GM23338 (cell line): ENCODE measurements at regions not wholly inside any gene's neighbourhood (a gene's known extent, or its start where the extent isn't known, plus 50 kb on each side); places are given as distances from the start of the nearest gene placed in this dataset.

Experiments used
- CREB1 ChIP-seq: fragments of 250-450 bp; sonication (Bioruptor Pico); IDR thresholded peaks from 2 replicates; pipeline ENCODE4 v1.5.0; 2020; ENCODE audit warnings: low read depth, mild to moderate bottlenecking, moderate library complexity
- CTCF ChIP-seq, 2 experiments: fragments of 200-600 bp in 1 of 2; sonication (generic) in 1 of 2; conservative IDR thresholded peaks; 2 replicates each; pipeline versions ENCODE4 v1.5.1 to v1.6.1; 2016 to 2017; ENCODE audit warnings: antibody characterized with exemption in 2 of 2, low read depth in 2 of 2, mild to moderate bottlenecking in 2 of 2, moderate library complexity in 1 of 2
- ETS1 ChIP-seq: IDR thresholded peaks from 2 replicates; pipeline ENCODE4 v1.6.1; 2016; ENCODE audit warnings: antibody characterized with exemption
- EZH2 ChIP-seq: fragments of 200-600 bp; sonication (generic); IDR thresholded peaks from one replicate; pipeline ENCODE4 v1.8.0; 2017; ENCODE audit warnings: antibody characterized with exemption, mild to moderate bottlenecking, low read depth; ENCODE audit not compliant: unreplicated experiment
- EZH2phosphoT487 ChIP-seq: fragments of 200-600 bp; sonication (generic); IDR thresholded peaks from one replicate; pipeline ENCODE4 v1.8.1; 2018; ENCODE audit warnings: antibody characterized with exemption; ENCODE audit not compliant: unreplicated experiment
- JUNB ChIP-seq: IDR thresholded peaks from one replicate; pipeline ENCODE4 v1.6.1; 2016; ENCODE audit warnings: antibody characterized with exemption; ENCODE audit not compliant: unreplicated experiment
- NANOG ChIP-seq: IDR thresholded peaks from 2 replicates; pipeline ENCODE4 v1.6.1; 2016; ENCODE audit warnings: antibody characterized with exemption, borderline replicate concordance
- POLR2AphosphoS5 ChIP-seq: IDR thresholded peaks from 2 replicates; pipeline ENCODE4 v1.6.1; 2016; ENCODE audit warnings: antibody characterized with exemption, low read depth
- REST ChIP-seq: IDR thresholded peaks from one replicate; pipeline ENCODE4 v1.6.1; 2018; ENCODE audit warnings: antibody characterized with exemption; ENCODE audit not compliant: unreplicated experiment
- STAT1 ChIP-seq: IDR thresholded peaks from one replicate; pipeline ENCODE4 v1.6.1; 2016; ENCODE audit warnings: antibody characterized with exemption; ENCODE audit not compliant: unreplicated experiment
- ZNF114 ChIP-seq: fragments of 250-450 bp; sonication (Bioruptor Pico); IDR thresholded peaks from 2 replicates; pipeline ENCODE4 v1.5.0; 2020; ENCODE audit warnings: mild to moderate bottlenecking, moderate library complexity
- ZNF331 ChIP-seq: fragments of 250-450 bp; sonication (Bioruptor Pico); IDR thresholded peaks from 2 replicates; pipeline ENCODE4 v1.5.0; 2020; ENCODE audit warnings: low read depth, mild to moderate bottlenecking, moderate library complexity
- ZNF462 ChIP-seq: fragments of 250-450 bp; sonication (Bioruptor Pico); IDR thresholded peaks from 2 replicates; pipeline ENCODE4 v1.5.0; 2020; ENCODE audit warnings: mild to moderate bottlenecking, moderate library complexity

- no peak for TF ChIP-seq EZH2
- TF ChIP-seq CTCF (conservative IDR thresholded peaks at IDR 0.05; ENCODE audit: low read depth in 2 of 2), result no peak
- TF ChIP-seq REST, result no peak
- no peak for TF ChIP-seq POLR2AphosphoS5
- no peak for TF ChIP-seq ZNF331 (CRISPR knock-in tag)
- no peak for TF ChIP-seq ETS1
- TF ChIP-seq ZNF114 (CRISPR knock-in tag), result no peak
- TF ChIP-seq EZH2phosphoT487, result no peak
- no peak for TF ChIP-seq CREB1
- no peak for TF ChIP-seq JUNB
- no peak for TF ChIP-seq NANOG
- TF ChIP-seq ZNF462 (CRISPR knock-in tag), result no peak
- TF ChIP-seq STAT1, result no peak
Measured at GRCh38 chr4:127236889-127237288, 395.9 kb upstream of the INTU start.
